Astrocyte of the hippocampus (primary cell): ENCODE measurements at regions not wholly inside any gene's neighbourhood (a gene's known extent, or its start where the extent isn't known, plus 50 kb on each side); places are given as distances from the start of the nearest gene placed in this dataset.

Experiments
- DNase-seq: peaks from one replicate; pipeline ENCODE4 v3.0.0; 2011; ENCODE audit warnings: low read depth, low spot score

GRCh38 chr14:35456261-35456660 is 51.7 kb upstream of the NFKBIA start:
- no peak for DNase-seq

DNA sequence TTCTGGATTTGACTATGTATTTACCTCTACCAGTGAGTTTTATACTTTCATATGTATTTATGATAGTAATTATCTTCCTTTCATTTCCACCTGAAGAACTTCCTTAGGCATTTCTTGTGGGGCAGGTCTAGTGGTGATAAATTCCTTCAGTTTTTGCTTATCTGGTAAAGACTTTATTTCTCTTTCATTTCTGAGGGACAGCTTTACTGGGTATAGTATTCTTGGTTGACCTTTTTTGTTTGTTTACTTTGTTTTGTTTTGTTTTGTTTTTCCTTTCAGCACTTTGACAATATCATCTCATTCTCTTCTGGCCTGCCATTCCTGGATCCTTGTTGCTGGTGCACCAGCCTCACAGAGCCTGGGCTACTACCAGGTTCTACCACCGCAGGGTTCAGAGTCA is 53.9 kb upstream of the NFKBIA start:
- DNase-seq = no peak

GRCh38 chr14:35459776-35460175 is 55.2 kb upstream of the NFKBIA start:
- no peak for DNase-seq

DNA sequence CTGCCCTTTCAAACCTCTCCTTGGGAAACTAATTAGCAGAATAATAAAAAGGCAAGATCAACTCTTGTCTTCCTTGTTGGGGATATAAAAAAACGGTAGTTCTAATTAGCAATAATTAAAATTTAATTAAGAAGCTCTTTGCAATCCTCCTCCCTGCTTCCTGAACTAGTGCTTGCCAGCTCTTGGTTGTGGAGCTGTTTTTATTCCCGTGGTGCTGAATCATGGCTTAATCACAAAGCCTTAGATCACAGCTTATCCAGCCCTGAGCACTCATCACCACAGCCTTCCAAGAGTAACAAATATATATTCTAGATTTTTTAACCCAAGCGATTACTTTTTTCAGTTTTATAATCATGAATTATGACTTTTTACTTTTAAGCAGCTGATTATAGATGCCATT is 63.2 kb upstream of the INSM2 start:
- peak; percentile 60 for DNase-seq

DNA sequence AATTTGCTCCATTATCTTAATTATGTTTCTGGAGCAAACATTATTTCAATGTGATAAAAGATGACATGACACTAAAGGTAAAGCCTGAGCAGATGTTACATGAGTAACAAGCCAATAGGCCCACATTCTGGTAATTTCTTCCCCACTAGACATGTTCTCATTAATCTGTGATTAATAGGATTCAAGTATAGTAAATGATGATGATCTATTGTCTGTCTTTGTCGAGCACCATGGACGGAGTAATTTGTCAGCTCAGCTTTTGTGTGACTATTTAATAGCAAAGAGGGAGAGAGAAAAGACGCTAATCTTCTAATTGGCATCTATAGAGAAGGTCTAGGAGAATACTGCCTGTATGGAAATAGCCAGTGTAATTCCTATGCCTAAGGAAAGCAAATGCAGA is 62.2 kb upstream of the INSM2 start:
- DNase-seq = no peak

DNA sequence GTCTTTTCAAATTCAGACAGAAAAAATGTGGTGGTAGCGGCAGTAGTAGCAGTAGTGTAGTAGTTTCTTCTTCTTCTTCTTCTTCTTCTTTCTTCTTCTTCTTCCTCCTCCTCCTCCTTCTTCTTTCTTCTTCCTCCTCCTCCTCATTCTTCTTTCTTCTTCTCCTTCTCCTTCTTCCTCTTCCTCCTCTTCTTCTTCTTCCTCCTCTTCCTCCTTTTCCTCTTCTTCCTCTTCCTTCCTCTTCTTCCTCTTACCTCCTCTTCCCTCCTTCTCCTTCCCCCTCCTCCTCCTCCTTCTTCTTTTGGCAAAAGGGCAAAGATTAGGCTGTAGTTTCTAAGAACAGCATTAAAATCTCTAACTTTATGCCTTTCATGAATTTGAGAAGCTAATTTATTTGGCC is 59.6 kb upstream of the INSM2 start:
- no peak for DNase-seq

GRCh38 chr14:35480119-35480769 is 53.7 kb upstream of the INSM2 start:
- DNase-seq = peak; percentile 17

GRCh38 chr14:35482994-35483515 is 50.9 kb upstream of the INSM2 start:
- no peak for DNase-seq
